GM10248 (cell line): ENCODE measurements at regions not wholly inside any gene's neighbourhood (a gene's known extent, or its start where the extent isn't known, plus 50 kb on each side); places are given as distances from the start of the nearest gene placed in this dataset.

Experiments
- CTCF ChIA-PET: fragments of 300-600 bp; sonication (Branson Sonifier 250); formaldehyde crosslinking; extraction: SDS; loops from one replicate; lab custom pipeline; 2021; ENCODE audit warnings: antibody characterized with exemption; lab: Yijun Ruan, JAX
- POLR2A ChIA-PET: fragments of 350-650 bp; sonication (Branson Sonifier 250); formaldehyde crosslinking; extraction: SDS; loops from one replicate; lab custom pipeline; 2020; ENCODE audit warnings: antibody characterized with exemption; lab: Yijun Ruan, JAX
- DNase-seq: peaks from one replicate; pipeline ENCODE4 v3.0.0; 2012; ENCODE audit errors: extremely low spot score
- TF ChIP-seq, protein P1 (sequence below): IDR thresholded peaks from 2 replicates; pipeline ENCODE4 v1.5.1; 2012; ENCODE audit warnings: mild to moderate bottlenecking, low read depth; ENCODE audit errors: extremely low read depth, missing control alignments, control extremely low read depth

DNA sequence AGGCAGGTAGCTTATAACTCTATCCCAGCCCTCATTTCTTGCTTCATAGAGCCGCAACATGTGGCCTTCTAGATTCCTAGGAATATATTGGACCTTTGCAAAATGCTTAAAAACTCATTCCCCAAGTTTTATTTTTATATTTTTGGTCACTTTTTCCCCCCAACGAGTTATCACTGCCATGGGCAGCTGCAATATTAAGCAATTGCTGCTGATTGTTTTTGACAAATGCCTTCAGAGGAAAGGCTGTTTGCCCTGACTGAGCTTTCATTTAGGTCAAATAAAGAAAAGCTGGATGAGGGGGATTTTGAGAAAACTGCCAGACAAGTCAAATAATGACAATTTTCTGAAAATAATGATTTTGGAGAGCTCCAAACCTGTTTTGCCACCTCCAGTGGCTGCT, 976.9 kb upstream of the MBL2 start:
- TF ChIP-seq, protein P1, sequence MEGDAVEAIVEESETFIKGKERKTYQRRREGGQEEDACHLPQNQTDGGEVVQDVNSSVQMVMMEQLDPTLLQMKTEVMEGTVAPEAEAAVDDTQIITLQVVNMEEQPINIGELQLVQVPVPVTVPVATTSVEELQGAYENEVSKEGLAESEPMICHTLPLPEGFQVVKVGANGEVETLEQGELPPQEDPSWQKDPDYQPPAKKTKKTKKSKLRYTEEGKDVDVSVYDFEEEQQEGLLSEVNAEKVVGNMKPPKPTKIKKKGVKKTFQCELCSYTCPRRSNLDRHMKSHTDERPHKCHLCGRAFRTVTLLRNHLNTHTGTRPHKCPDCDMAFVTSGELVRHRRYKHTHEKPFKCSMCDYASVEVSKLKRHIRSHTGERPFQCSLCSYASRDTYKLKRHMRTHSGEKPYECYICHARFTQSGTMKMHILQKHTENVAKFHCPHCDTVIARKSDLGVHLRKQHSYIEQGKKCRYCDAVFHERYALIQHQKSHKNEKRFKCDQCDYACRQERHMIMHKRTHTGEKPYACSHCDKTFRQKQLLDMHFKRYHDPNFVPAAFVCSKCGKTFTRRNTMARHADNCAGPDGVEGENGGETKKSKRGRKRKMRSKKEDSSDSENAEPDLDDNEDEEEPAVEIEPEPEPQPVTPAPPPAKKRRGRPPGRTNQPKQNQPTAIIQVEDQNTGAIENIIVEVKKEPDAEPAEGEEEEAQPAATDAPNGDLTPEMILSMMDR, result no peak
- ChIA-PET POLR2A (no interaction called here), CTCF (no interaction called here)
- DNase-seq, result no peak

DNA sequence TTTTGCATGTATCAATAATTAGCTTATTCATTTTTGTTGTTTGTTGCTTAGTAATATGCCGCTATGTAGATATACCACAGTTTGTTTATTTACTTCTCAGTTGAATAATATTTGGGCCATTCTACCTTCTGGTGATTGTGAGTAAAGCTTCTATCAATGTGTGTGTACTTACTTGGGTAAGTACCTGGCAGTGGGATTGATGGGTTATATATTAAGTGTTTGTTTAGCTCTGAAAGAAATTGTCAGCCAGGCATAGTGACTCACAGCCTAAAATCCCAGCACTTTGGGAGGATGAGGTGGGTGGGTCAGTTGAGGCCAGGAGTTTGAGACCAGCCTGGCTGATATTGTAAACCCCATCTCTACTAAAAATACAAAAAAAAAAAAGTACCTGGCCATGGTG, 975.7 kb upstream of the MBL2 start:
- ChIA-PET CTCF (no interaction called here), POLR2A (no interaction called here)
- TF ChIP-seq, protein P1, result no peak
- DNase-seq, result no peak

GRCh38 chr10:53744746-53745145, 972.2 kb upstream of the MBL2 start:
- no peak for DNase-seq
- ChIA-PET POLR2A (no interaction called here), CTCF (no interaction called here)
- TF ChIP-seq, protein P1, result no peak

- POLR2A ChIA-PET, result no interaction called here
These were observed 971.6 kb upstream of the MBL2 start for GRCh38 chr10:53744176-53744575.

GRCh38 chr10:53737132-53737531, 964.5 kb upstream of the MBL2 start:
- POLR2A ChIA-PET, result no interaction called here
- CTCF ChIA-PET, result no interaction called here
- TF ChIP-seq, protein P1, result no peak
- no peak for DNase-seq

More at GRCh38 chr10:53744176-53744575, 971.6 kb upstream of the MBL2 start:
- TF ChIP-seq, protein P1, result no peak
- no peak for DNase-seq
- CTCF ChIA-PET, result no interaction called here

DNA sequence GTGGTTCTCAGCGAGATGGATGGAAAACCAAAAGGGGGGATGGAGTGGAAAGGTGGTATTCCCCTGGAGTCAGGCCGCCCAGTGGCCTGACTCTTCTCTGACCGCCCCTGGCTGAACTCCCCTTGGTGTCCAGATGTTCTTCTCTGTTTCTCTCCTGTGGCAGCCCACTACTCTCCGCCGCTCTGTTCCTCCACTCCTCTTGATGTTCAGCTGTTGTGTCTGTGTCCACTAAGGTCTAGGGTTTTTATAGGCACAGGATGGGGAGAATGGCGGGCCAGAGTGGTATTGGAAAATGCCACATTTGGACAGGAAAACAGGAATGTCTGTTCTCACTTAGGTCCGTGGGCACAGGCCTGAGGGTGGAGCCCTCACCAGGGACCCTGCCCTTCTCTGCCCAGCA, 954.3 kb upstream of the MBL2 start:
- TF ChIP-seq, protein P1, result no peak
- ChIA-PET CTCF (no interaction called here), POLR2A (no interaction called here)
- DNase-seq, result no peak

DNA sequence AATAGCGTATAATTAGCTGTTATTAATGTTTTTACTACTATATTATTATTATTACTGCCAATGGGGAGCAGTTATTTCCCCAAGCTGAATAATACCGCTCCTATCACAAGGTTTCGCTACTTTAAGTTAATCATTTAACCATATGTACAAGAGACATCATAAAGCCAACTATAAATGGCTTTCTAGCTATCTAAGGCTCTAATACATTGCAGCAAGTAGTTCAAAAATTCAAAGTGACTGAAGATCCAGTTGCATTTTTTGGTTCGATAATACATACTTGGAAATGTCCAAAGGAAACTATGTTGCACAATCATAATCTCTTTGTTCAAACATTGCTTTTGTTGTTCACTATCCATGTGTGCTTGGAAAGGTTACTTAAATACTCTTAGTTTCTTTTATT, 952.0 kb upstream of the MBL2 start:
- DNase-seq, result no peak
- ChIA-PET POLR2A (no interaction called here), CTCF (no interaction called here)
- TF ChIP-seq, protein P1, result no peak
